Testis (tissue), 2 donors: ENCODE measurements at regions not wholly inside any gene's neighbourhood (a gene's known extent, or its start where the extent isn't known, plus 50 kb on each side); places are given as distances from the start of the nearest gene placed in this dataset.
"Not testable (repeated sequence)": the region's sequence is repeated elsewhere in the genome, so short reads cannot be mapped to it uniquely, and the experiment has no call there.

Experiments used
- DNase-seq: peaks from one replicate; pipeline ENCODE4 v3.0.0-alpha.2; 2019
- H3K27ac ChIP-seq, 2 donors: fragments of 200-600 bp; sonication (generic); one replicate each; pipeline ENCODE4 v1.5.1; 2019
- H3K27me3 ChIP-seq: fragments of 200-600 bp; sonication (generic); one replicate; pipeline ENCODE4 v1.5.1; 2019
- H3K36me3 ChIP-seq: fragments of 200-600 bp; sonication (generic); one replicate; pipeline ENCODE4 v1.5.1; 2017; ENCODE audit warnings: low read depth; ENCODE audit errors: missing control alignments
- H3K4me1 ChIP-seq: fragments of 200-600 bp; sonication (generic); one replicate; pipeline ENCODE4 v1.5.1; 2019
- H3K4me3 ChIP-seq, 2 donors: fragments of 200-600 bp; sonication (generic); one replicate each; pipeline ENCODE4 v1.5.1; 2017 to 2019
- H3K9me3 ChIP-seq: fragments of 200-600 bp; sonication (generic); one replicate; pipeline ENCODE4 v1.5.1; 2017
- CTCF ChIP-seq, 3 experiments: fragments of 450-650 bp in 2 of 3; fragments of 200-600 bp in 1 of 3; sonication (generic) in 1 of 3; IDR thresholded peaks; one replicate each; pipeline ENCODE4 v1.5.1; 2016 to 2019; ENCODE audit warnings: antibody characterized with exemption in 3 of 3, mild to moderate bottlenecking in 2 of 3, moderate library complexity in 1 of 3
- POLR2A ChIP-seq: fragments of 450-650 bp; IDR thresholded peaks from one replicate; pipeline ENCODE4 v1.6.1; 2017; ENCODE audit warnings: antibody characterized with exemption, mild to moderate bottlenecking, moderate library complexity
- WGBS, 2 donors: methylation state at CpG; one replicate each; pipeline ENCODE4 v1.1.5; 2018; 5-methylcytosine and 5-hydroxymethylcytosine counted together
- intact Hi-C: fragments of 100-400 bp; cut with DNase I; formaldehyde crosslinking; loops from one replicate; pipeline ENCODE4 v1.15.1; 2023; ENCODE audit warnings: low total_unique reads

- H3K4me1 ChIP-seq = peaks cover 3% of the 10 kb centered on the region
- 78 to 79% methylated on average over 2 to 5 of the region's 5 CpGs for WGBS, 2 donors
- no peaks in the 10 kb centered on the region for H3K27me3 ChIP-seq
- no peak for TF ChIP-seq POLR2A
- no peak for TF ChIP-seq CTCF (IDR thresholded peaks at IDR 0.05)
- intact Hi-C loops = no loop called here
- no peaks in the 10 kb centered on the region for H3K36me3 ChIP-seq
- no peak for DNase-seq
- no peaks in the 10 kb centered on the region for H3K9me3 ChIP-seq
- no peak overlapping the region for H3K4me3 ChIP-seq
- no peak overlapping the region for H3K27ac ChIP-seq
Measured at GRCh38 chr1:29800120-29800519, 563.8 kb downstream of the PTPRU start.

GRCh38 chr1:29798699-29799566 lies 562.6 kb downstream of the PTPRU start:
- intact Hi-C loops = no loop called here
- no peak for DNase-seq
- 86 to 92% methylated on average over 11 to 13 of the region's 13 CpGs for WGBS, 2 donors

GRCh38 chr1:29797125-29797524 lies 560.8 kb downstream of the PTPRU start:
- intact Hi-C loops, DNase-seq, H3K27ac ChIP-seq, H3K36me3 ChIP-seq, H3K4me3 ChIP-seq, H3K4me1 ChIP-seq, H3K9me3 ChIP-seq, H3K27me3 ChIP-seq: not testable (repeated sequence)
- WGBS, 2 donors = 98 to 100% methylated on average over 1 of the region's 1 CpG

More at GRCh38 chr1:29798699-29799566, 562.6 kb downstream of the PTPRU start:
- H3K9me3 ChIP-seq = no peaks in the 10 kb centered on the region
- no peak overlapping the region for H3K4me3 ChIP-seq
- TF ChIP-seq CTCF (IDR thresholded peaks at IDR 0.05) = no peak
- TF ChIP-seq POLR2A = no peak
- H3K27me3 ChIP-seq = no peaks in the 10 kb centered on the region
- no peak overlapping the region for H3K27ac ChIP-seq
- H3K36me3 ChIP-seq = no peaks in the 10 kb centered on the region
- H3K4me1 ChIP-seq = no peaks in the 10 kb centered on the region

GRCh38 chr1:29795965-29796364 lies 559.6 kb downstream of the PTPRU start:
- H3K4me1 ChIP-seq, H3K27me3 ChIP-seq, H3K4me3 ChIP-seq, H3K9me3 ChIP-seq, DNase-seq, intact Hi-C loops, H3K36me3 ChIP-seq, H3K27ac ChIP-seq: not testable (repeated sequence)
- WGBS, 2 donors = 90 to 92% methylated on average over 2 of the region's 2 CpGs

- H3K9me3 ChIP-seq = no peaks in the 10 kb centered on the region
- DNase-seq = no peak
- no peaks in the 10 kb centered on the region for H3K36me3 ChIP-seq
- 83 to 86% methylated on average over 7 to 8 of the region's 8 CpGs for WGBS, 2 donors
- H3K4me1 ChIP-seq = no peaks in the 10 kb centered on the region
- no peak overlapping the region for H3K27ac ChIP-seq
- H3K4me3 ChIP-seq = no peak overlapping the region
- H3K27me3 ChIP-seq = no peaks in the 10 kb centered on the region
- intact Hi-C loops = no loop called here
- no peak for TF ChIP-seq POLR2A
- TF ChIP-seq CTCF (IDR thresholded peaks at IDR 0.05) = no peak
Measured at GRCh38 chr1:29793653-29794348, 557.5 kb downstream of the PTPRU start.
